SHP77 (cell line): ENCODE measurements at regions not wholly inside any gene's neighbourhood (a gene's known extent, or its start where the extent isn't known, plus 50 kb on each side); places are given as distances from the start of the nearest gene placed in this dataset.

Experiments
- DNase-seq, 2 experiments: peaks; one replicate each; lab custom pipeline; 2025; lab: John Stamatoyannopoulos, UW

- no peak for DNase-seq
Observed at GRCh38 chr5:155200608-155201007, 187.1 kb downstream of the KIF4B start.

- DNase-seq, result no peak
Observed at GRCh38 chr5:155211764-155212163, 198.2 kb downstream of the KIF4B start.

GRCh38 chr5:155222393-155222792, 208.8 kb downstream of the KIF4B start:
- DNase-seq, result no peak

- no peak for DNase-seq
Observed at GRCh38 chr5:155229135-155229534, 215.6 kb downstream of the KIF4B start.

GRCh38 chr5:155239803-155240202, 226.2 kb downstream of the KIF4B start:
- DNase-seq, result no peak

DNA sequence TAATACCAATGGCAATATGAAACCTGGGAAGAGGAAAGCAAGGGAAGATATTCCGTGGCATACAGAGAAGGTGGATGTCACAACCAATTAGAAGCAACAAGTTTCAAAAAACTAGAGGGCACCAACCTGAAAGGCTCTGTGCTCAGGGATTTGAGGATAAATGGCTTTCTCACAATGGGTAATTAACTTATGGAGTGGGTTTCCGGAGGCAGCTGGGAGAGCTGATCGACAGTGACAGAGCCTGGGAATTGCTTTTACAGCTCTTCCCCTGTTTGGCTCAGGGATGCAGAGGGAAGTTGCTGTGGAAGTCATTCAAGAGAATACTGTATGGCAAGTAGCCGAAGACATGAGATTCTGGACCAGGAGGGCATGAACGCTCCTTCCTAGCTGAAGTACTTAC, 237.0 kb downstream of the KIF4B start:
- no peak for DNase-seq

GRCh38 chr5:155252025-155252424, 238.5 kb downstream of the KIF4B start:
- DNase-seq, result no peak

- no peak for DNase-seq
Observed at GRCh38 chr5:155252717-155253116, 239.2 kb downstream of the KIF4B start.

- DNase-seq, result no peak
Observed at GRCh38 chr5:155254399-155254798, 240.8 kb downstream of the KIF4B start.

DNA sequence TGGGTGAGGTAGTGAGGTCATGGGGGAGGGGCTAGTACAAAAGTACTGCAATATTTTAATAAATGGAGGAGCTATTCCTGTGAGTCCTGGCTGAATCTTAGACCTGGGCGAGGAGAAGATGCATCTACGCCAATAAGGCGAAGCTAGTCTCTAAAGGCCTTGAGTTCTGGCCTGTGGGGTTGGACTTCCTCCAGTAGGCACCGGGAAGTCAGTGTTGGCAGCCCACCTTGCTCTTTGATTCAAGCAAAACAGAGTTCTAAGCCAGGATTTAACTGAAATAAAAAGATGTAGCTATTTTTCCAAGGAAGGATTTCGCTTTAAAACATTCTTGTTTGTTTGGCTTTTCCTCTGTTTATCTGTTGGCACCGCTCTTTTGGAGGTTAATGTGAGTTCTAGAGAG, 244.6 kb downstream of the KIF4B start:
- DNase-seq, result no peak

DNA sequence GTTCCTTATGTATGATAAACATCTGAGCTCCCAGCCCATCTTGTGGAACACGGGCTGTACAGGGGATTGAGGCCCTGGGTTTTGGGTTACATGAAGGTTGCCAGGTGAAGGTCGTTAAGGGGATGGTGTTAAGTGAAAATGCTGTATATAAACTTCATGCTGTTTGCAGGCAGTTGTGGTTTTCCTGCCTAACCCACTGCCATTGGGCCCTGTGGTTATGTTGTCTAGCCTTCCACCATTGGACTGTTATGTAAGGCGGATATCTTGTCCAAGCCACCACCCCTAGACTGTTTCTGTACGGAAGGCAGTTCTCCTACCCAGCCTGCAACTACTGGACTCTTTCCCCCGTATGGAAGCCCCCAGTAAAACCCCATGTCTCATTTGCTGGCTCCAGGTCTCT, 246.1 kb downstream of the KIF4B start:
- DNase-seq, result no peak

- DNase-seq, result peak in 1 of 2 experiments; percentile 7
Observed at GRCh38 chr5:155260798-155261197, 247.2 kb downstream of the KIF4B start.

DNA sequence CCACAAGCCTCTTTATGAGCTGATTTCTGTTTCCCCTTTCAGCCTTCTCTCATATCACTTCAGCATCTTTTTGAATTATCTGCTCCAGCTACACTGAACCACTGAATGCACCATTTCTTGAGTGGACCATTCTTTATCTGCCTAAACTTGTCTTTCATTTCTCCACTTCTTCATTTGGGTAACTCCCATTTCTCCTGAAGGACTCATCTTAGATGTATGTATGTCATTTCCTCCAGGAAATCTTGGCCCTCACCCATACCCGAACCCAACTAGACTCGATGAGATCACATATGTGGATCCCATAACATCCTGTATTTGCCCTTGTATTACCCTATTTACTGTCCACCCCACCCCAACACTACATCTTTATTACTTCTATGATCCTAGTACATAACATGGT, 249.8 kb downstream of the KIF4B start:
- DNase-seq, result no peak

- no peak for DNase-seq
Observed at GRCh38 chr5:155264809-155265208, 251.3 kb downstream of the KIF4B start.

- no peak for DNase-seq
Observed at GRCh38 chr5:155268770-155269425, 255.3 kb downstream of the KIF4B start.

DNA sequence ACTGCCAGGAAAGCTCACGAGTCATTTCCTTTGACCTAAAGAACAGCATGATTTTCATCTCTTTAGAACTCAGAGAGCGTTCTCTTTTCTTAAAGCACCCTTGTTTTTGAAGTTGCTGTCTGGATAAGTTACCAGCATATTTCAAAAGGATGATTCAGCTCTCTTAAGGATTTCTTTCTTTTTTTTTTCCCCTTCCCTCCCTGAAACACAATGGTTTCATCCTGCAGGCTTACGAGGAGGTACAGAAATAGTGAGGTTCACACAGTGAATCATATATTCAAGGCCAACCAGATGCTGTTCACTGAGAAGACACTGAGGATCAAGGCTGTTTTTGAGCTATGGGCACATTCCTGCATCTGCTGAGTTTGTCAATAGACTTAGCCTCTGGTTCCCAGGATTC, 257.2 kb downstream of the KIF4B start:
- DNase-seq, result no peak

GRCh38 chr5:155274484-155274883, 260.9 kb downstream of the KIF4B start:
- no peak for DNase-seq

DNA sequence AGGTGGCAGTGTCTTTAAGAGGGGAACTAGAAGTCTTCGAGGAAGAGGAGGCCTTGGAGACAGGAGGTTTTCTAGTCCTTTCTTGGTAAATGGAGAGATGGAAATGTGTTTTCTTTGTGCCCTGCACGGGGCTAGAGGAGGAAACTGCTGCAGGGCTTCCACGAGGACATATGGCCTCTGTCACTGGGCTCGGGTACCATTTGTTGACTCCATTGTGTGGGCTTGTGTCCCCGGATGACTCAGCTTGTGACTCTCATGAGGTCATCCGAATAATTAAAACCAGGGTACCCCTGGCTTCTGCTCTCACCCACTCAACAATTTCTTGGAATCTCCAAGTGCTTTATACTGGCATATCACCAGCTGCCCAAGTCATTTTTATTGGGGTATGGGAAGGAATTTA, 261.7 kb downstream of the KIF4B start:
- no peak for DNase-seq

DNA sequence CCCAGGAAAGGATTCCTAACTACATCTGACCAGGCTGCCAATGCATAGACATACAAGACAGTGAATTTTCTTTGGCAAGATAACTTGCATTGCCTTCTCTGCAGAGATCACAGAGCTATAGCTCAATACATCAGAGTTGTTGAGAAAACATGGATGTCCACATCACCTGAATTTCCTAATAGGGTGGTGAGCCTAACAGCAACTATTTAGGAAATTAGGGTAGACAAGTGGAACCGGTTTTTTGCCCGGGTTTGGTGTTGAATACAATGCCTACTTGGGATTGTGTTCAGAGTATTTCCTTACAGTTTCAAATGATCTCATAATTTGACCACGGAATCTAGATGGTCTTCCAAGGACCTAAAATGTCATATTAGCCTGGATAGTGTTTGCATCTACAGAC, 262.7 kb downstream of the KIF4B start:
- no peak for DNase-seq

GRCh38 chr5:155278532-155278931, 265.0 kb downstream of the KIF4B start:
- DNase-seq, result no peak

GRCh38 chr5:155282503-155283107, 269.1 kb downstream of the KIF4B start:
- DNase-seq, result no peak

DNA sequence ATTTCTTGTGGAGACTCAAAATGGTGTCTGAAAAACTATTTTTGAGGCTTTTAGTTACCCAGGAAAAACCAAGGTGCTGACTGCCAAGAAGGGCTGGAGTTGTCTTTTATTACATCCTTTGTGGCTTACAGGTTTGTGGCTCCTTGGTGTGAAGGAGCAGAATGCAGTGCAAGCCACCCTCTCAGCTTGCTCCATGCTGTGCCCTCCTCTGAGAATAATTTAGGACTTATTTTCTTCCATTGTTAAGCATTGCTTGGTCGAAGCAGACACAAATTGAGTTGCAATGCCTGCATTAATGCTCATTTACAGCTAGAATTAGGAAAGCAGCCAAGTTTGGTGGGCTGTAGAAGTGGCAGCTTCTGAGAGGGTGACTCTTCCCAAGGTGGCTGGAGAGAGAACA, 272.2 kb downstream of the KIF4B start:
- DNase-seq, result no peak

DNA sequence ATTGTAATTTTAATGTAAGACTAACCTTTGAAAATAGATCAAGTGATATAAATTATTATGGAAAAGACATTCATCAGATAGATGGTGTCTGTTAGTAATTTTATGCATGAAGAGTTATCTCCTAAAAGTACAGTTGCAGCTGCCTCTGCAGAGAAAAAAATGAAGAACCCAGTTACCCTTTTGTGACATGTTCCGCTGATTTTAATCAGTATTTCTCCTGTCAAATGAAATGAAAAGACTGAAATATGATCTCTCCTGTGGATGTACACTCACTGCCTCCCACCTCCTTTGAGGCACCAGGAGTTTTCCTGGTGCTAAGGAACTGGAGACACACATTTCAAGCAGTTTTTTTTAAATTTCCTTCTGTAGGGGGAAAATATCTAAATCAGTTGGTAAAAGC, 277.4 kb downstream of the KIF4B start:
- no peak for DNase-seq

DNA sequence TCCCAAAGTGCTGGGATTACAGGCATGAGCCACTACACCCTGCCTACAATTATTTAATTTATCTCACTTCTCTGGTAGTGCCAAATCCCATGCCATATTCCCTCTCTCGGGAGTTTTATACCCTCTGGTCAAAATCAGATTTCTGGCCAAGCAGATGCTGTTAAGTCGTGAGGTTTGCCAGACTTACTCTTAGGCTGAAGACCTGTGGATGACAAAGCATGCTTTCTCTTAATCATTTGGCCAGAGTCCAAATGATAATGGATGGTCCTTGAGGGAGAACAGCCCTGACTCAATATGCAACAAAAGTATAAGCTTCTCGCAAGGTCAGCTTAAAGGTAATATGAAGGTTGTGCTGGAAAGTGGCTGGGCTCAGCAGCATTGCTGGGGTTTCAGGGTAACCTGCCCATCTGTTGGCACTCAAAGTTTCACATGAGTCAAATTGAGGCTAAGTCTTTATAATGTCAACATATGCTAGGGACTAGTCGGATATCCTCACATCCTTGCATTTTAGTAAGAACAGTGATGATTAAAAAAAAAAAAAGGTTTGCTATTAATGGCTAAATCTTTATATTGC, 280.1 kb downstream of the KIF4B start:
- DNase-seq, result no peak
